Testis (tissue), 2 donors: ENCODE measurements at regions not wholly inside any gene's neighbourhood (a gene's known extent, or its start where the extent isn't known, plus 50 kb on each side); places are given as distances from the start of the nearest gene placed in this dataset.
"Not testable (repeated sequence)": the region's sequence is repeated elsewhere in the genome, so short reads cannot be mapped to it uniquely, and the experiment has no call there.

Experiments
- DNase-seq: peaks from one replicate; pipeline ENCODE4 v3.0.0-alpha.2; 2019
- H3K27ac ChIP-seq, 2 donors: fragments of 200-600 bp; sonication (generic); one replicate each; pipeline ENCODE4 v1.5.1; 2019
- H3K27me3 ChIP-seq: fragments of 200-600 bp; sonication (generic); one replicate; pipeline ENCODE4 v1.5.1; 2019
- H3K36me3 ChIP-seq: fragments of 200-600 bp; sonication (generic); one replicate; pipeline ENCODE4 v1.5.1; 2017; ENCODE audit warnings: low read depth; ENCODE audit errors: missing control alignments
- H3K4me1 ChIP-seq: fragments of 200-600 bp; sonication (generic); one replicate; pipeline ENCODE4 v1.5.1; 2019
- H3K4me3 ChIP-seq, 2 donors: fragments of 200-600 bp; sonication (generic); one replicate each; pipeline ENCODE4 v1.5.1; 2017 to 2019
- H3K9me3 ChIP-seq: fragments of 200-600 bp; sonication (generic); one replicate; pipeline ENCODE4 v1.5.1; 2017
- POLR2A ChIP-seq: fragments of 450-650 bp; IDR thresholded peaks from one replicate; pipeline ENCODE4 v1.6.1; 2017; ENCODE audit warnings: antibody characterized with exemption, mild to moderate bottlenecking, moderate library complexity
- WGBS, 2 donors: methylation state at CpG; one replicate each; pipeline ENCODE4 v1.1.5; 2018; 5-methylcytosine and 5-hydroxymethylcytosine counted together
- intact Hi-C: fragments of 100-400 bp; cut with DNase I; formaldehyde crosslinking; loops from one replicate; pipeline ENCODE4 v1.15.1; 2023; ENCODE audit warnings: low total_unique reads
- TF ChIP-seq, protein P1 (sequence below), 3 experiments: fragments of 450-650 bp in 2 of 3; fragments of 200-600 bp in 1 of 3; sonication (generic) in 1 of 3; IDR thresholded peaks; one replicate each; pipeline ENCODE4 v1.5.1; 2016 to 2019; ENCODE audit warnings: antibody characterized with exemption in 3 of 3, mild to moderate bottlenecking in 2 of 3, moderate library complexity in 1 of 3

- TF ChIP-seq POLR2A: no peak
- TF ChIP-seq, protein P1, sequence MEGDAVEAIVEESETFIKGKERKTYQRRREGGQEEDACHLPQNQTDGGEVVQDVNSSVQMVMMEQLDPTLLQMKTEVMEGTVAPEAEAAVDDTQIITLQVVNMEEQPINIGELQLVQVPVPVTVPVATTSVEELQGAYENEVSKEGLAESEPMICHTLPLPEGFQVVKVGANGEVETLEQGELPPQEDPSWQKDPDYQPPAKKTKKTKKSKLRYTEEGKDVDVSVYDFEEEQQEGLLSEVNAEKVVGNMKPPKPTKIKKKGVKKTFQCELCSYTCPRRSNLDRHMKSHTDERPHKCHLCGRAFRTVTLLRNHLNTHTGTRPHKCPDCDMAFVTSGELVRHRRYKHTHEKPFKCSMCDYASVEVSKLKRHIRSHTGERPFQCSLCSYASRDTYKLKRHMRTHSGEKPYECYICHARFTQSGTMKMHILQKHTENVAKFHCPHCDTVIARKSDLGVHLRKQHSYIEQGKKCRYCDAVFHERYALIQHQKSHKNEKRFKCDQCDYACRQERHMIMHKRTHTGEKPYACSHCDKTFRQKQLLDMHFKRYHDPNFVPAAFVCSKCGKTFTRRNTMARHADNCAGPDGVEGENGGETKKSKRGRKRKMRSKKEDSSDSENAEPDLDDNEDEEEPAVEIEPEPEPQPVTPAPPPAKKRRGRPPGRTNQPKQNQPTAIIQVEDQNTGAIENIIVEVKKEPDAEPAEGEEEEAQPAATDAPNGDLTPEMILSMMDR (IDR thresholded peaks at IDR 0.05): no peak
- no peaks in the 10 kb centered on the region for H3K9me3 ChIP-seq
- 97 to 98% methylated on average over 5 to 6 of the region's 6 CpGs for WGBS, 2 donors
- H3K4me3 ChIP-seq: no peak overlapping the region
- H3K27ac ChIP-seq: no peak overlapping the region
- H3K4me1 ChIP-seq: no peaks in the 10 kb centered on the region
- no peaks in the 10 kb centered on the region for H3K27me3 ChIP-seq
- DNase-seq: no peak
- intact Hi-C loops: no loop called here
- H3K36me3 ChIP-seq: no peaks in the 10 kb centered on the region
Measured at GRCh38 chr3:106317141-106318055, 448.6 kb upstream of the CBLB start.

DNA sequence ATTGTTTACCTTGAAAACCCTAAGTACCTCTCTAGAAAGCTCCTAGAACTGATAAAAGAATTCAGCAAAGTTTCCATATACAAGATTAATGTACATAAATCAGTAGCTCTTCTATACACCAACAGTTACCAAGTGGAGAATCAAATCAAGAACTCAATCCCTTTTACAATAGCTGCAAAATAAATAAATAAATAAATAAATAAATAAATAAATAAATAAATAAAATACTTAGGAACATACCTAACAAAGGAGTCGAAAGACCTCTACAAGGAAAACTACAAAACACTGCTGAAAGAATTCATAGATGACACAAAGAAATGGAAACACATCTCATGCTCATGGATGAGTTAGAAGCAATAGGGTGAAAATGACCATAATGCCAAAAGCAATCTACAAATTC, 452.6 kb upstream of the CBLB start:
- WGBS, 2 donors: 95 to 100% methylated on average over 1 of the region's 1 CpG
- intact Hi-C loops: not testable (repeated sequence)

GRCh38 chr3:106323586-106323985, 454.8 kb upstream of the CBLB start:
- no peak overlapping the region for H3K4me3 ChIP-seq
- intact Hi-C loops: no loop called here
- no peak for DNase-seq
- TF ChIP-seq, protein P1 (IDR thresholded peaks at IDR 0.05): no peak
- no peak for TF ChIP-seq POLR2A
- no peaks in the 10 kb centered on the region for H3K4me1 ChIP-seq
- 77 to 78% methylated on average over 1 of the region's 1 CpG for WGBS, 2 donors
- no peaks in the 10 kb centered on the region for H3K9me3 ChIP-seq
- no peaks in the 10 kb centered on the region for H3K36me3 ChIP-seq
- H3K27me3 ChIP-seq: no peaks in the 10 kb centered on the region
- H3K27ac ChIP-seq: no peak overlapping the region

More for the DNA sequence above, 452.6 kb upstream of the CBLB start:
- H3K27me3 ChIP-seq, H3K27ac ChIP-seq, H3K36me3 ChIP-seq, H3K4me3 ChIP-seq, DNase-seq, H3K9me3 ChIP-seq, H3K4me1 ChIP-seq: not testable (repeated sequence)

- 79 to 86% methylated on average over 4 of the region's 4 CpGs for WGBS, 2 donors
- H3K4me3 ChIP-seq: no peak overlapping the region
- H3K4me1 ChIP-seq: no peaks in the 10 kb centered on the region
- TF ChIP-seq, protein P1 (IDR thresholded peaks at IDR 0.05): no peak
- TF ChIP-seq POLR2A: no peak
- no peaks in the 10 kb centered on the region for H3K27me3 ChIP-seq
- no peaks in the 10 kb centered on the region for H3K9me3 ChIP-seq
- H3K27ac ChIP-seq: no peak overlapping the region
- no peaks in the 10 kb centered on the region for H3K36me3 ChIP-seq
- DNase-seq: no peak
- intact Hi-C loops: no loop called here
Measured at GRCh38 chr3:106326941-106327695, 458.3 kb upstream of the CBLB start.

- 81 to 93% methylated on average over 1 of the region's 1 CpG for WGBS, 2 donors
- no peak for DNase-seq
- Histone ChIP-seq H3K9me3 (no peaks in the 10 kb centered on the region), H3K27me3 (no peaks in the 10 kb centered on the region), H3K4me1 (no peaks in the 10 kb centered on the region), H3K27ac (no peak overlapping the region), H3K36me3 (no peaks in the 10 kb centered on the region), H3K4me3 (no peak overlapping the region)
- intact Hi-C loops: no loop called here
- TF ChIP-seq POLR2A: no peak
- TF ChIP-seq, protein P1 (IDR thresholded peaks at IDR 0.05): no peak
Measured at GRCh38 chr3:106327696-106328025, 458.8 kb upstream of the CBLB start.
